ENCODE measurements at regions not wholly inside any gene's neighbourhood (a gene's known extent, or its start where the extent isn't known, plus 50 kb on each side); places are given as distances from the start of the nearest gene placed in this dataset.

- DNase-seq, result no peak
Observed at GRCh38 chr1:22221233-22221780, 78.4 kb upstream of the WNT4 start.

- DNase-seq, result no peak
Observed at GRCh38 chr1:22222723-22223122, 79.8 kb upstream of the WNT4 start.

DNA sequence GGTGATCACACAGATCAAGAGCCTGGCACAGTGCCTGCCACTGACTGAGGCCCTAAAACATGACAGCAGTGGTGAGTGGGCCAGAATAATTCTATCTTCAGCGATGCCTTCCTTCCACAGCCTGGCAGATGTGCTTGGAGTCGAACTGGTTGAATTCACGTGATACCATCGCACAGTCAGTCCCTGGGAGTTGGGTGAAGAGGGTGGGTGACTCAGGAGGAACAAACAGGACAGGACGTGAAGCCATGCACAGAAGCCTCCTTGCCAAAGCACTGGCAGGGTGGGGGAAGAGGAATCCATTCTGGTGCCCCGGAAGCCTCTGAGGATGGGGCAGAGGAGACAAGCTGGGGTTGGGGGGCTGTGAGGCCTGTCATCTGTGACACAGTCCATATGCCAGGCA is 80.3 kb upstream of the WNT4 start:
- no peak for DNase-seq

- no peak for DNase-seq
Observed at GRCh38 chr1:22224091-22224490, 81.2 kb upstream of the WNT4 start.

DNA sequence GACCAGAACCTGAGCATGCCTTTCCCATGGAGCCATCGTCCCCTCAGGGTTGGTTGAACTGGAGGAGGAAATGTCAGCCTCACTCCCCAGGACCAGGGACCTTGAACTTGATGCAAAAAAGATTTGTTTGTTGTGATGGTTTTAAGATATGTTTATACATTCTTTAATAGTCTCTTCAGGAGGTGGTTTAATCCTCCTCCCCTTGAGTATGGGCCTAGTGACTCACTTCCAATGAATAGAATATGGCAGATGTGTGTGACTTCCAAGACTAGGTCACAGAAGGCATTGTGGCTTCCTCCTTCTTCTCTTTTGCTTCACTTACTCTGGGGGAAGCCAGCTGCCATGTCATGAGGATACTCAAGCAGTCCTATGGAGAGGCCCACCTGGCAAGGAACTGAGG is 81.7 kb upstream of the WNT4 start:
- DNase-seq, result no peak

- DNase-seq, result no peak
Observed at GRCh38 chr1:22225858-22226589, 83.1 kb upstream of the WNT4 start.

DNA sequence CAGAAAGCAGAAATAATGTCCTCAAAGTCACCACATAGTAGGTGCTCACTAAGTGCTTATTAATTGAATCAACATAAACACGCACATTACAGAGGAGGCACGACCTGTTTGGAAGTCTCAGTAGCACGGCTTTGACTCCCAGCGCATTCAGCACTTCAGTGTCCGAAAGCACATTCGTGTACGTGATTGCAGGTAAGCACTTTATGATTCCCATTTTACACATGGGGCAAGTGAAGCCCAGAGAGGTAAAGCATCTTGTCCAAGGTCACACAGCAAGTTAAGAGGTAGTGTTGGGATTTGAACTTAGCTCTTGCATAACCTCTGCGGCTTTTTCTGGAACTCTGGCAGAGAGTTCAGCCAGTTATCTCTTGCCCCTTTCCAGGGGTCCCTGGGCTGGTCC is 85.2 kb upstream of the WNT4 start:
- no peak for DNase-seq

DNA sequence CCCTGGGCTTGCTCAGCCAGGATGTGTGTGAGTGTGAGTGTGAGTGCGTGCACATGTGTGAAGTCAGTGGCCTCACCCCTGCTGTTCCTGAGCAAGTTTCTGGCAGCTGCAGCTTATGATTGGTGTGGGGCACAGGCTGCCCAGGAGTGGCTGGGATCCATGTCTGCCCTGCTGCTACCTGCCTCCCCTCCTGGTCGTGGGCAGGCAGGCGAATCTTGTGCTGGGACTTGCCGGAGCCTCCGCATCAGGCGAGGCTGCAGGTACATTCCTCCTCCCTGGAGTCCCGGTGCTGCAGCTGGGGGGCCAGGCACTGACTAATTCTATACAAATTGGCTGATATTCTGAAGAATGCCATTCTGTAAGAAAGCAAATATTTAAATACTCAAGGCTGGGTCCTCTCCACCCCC is 85.6 kb upstream of the WNT4 start:
- DNase-seq, result no peak

GRCh38 chr1:22229379-22229778 is 86.5 kb upstream of the WNT4 start:
- DNase-seq, result no peak

DNA sequence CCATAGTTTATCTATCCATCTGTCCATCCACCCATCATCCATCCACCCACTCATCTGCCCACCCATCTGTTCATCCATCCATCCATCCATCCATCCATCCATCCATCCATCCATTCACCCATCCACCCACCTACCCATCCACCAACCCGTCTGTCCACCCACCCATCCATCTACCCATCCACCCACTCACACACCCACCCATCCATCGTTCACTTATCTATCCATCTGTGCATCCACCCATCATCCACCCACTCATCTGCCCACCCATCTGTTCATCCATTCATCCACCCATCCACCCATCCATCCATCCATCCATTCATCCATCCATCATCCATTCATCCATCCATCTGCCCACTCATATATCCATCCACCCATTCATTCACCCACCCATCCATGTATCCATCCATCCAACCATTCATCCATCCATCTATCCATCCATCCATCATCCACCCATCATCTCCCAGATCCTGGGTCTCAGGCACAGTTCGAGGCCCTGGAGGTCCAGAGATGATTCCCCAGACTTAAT is 88.2 kb upstream of the WNT4 start:
- DNase-seq, result no peak

DNA sequence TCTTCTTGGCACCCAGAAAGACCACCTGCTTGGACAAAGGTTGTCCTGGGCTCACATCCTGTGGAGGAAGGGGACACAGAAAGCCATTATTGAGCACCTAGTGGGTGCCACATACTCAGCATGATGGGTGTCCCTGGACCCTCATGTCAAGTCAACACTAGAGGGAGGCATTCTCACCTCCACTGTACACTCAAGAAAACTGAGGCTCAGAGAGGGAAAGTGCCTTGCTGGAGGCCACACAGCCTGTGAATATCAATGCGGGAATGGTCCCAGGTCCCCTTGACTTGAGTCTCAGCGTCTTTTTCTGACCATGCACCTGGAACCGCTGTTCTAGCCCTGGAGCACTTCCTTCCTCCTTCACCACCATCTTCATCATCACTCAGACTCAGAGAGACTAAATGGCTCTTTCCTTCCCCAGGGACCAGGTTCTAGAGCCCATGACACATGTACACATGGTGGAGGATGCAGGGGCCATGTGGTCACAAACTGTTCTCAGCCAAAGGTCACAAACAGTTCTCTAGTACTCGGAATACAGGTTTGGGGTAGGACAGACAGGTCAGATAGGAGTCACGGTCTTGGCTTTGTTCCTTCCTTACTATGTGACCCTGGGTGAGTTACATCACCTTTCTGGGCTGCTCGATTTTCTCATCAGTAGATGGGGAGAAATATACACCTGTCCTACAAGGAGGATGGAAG is 89.2 kb upstream of the WNT4 start:
- no peak for DNase-seq

GRCh38 chr1:22233222-22233621 is 90.3 kb upstream of the WNT4 start:
- no peak for DNase-seq

DNA sequence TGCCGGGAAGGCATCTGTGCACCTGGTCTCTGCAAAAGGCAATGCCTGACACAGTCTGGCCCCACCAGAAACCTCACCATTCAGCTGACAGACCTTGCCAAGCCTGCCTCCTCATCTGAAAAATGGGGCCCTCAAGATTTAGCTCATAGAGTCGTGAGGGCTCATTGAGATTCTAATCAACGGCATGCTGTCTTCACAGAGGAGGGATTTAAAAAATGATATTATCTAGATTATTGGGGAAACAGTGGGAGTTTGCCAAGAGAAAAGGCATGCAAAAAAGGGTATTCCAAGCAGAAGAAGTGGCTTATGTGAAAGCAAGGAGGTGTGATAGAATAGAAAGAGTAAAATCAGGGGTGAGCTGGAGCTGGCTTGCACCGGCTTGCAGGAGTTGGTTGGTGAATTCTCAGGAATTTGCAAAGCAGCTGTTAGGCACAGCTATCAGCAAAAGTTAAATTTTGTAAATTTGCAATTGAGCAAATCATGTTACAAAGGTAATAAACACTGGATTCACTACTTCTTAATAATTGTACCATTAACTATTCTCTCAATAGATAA is 91.7 kb upstream of the WNT4 start:
- no peak for DNase-seq

DNA sequence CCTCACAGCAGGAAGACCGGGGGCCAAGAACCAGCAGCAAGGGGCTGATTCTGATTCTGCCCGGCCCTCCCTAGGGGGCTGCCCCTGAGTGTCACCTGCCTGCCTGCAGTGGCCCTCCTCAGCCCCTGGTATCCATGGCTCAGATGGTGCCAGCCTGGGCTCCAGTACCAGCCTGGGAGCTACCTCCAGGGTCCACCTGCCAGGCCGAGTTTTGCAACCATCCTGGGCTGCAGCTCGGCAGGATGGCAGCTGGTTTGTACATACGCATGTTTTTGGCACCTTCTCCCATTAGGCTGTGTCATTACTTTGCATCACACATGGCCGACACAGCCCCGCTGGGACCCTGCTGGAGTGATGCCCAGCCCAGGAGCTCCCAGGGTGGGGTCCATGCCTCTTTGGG is 93.3 kb upstream of the WNT4 start:
- DNase-seq, result no peak

DNA sequence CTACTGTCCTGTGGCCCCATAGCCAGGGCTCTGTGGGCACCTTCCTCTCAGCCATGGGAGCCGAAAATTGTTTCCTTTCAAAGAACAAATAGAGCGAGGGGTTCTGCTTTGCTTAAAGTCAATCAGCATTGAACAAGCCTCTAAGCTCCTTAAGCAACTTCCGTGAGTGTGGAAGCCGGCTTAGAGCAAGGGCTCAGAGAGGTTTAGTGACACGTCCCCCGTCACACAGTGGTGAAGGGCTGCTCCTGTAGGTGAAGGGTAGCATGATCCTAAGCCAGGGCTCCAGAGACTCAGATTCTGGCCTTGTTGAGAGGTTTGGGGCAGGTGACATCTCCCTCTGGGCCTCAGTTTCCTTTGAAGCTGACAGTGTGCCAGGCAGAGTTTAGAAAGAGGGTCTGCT is 94.0 kb upstream of the WNT4 start:
- DNase-seq, result no peak

- no peak for DNase-seq
Observed at GRCh38 chr1:22237433-22238093, 94.7 kb upstream of the WNT4 start.

DNA sequence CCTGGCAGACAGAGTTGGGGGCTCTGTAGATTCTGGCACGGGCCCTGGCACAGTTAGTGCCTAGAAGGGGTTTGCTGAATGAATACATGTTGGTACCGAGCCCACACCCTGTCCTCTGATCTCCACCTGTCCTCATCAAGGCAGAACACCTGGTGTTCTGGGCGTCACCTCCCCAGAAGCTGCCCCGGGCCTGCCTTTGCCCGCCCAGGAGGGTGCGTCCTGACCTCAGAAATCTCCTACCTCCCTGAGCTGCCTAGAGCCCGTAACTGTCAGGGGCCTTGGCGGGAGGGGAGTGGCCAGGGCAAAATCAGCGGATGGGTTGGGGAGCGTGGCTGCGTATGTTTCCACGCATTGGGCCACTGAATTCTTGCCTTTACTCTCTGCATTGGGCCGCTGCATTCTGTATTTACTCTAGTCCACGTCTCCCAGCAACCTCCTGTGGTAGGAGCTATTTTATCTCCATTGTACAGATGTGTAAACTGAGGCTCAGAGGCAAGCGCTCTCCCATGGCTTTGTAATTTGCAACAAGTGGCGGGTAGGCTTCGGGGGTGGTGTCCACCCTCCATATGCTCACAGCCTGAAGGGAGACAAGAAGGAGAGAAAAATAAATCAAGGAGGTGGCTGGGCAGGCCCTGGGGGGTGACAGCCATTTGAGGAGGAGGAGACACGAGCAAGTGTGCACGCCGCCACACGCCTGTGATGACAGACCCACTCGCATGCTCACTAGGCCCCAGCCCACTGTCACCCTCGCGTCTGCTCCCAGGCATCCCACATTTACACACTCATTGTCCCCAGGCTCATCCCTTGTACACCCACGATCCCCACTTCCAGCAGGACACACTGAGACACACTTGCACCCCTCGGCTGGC is 95.7 kb upstream of the WNT4 start:
- DNase-seq, result no peak

DNA sequence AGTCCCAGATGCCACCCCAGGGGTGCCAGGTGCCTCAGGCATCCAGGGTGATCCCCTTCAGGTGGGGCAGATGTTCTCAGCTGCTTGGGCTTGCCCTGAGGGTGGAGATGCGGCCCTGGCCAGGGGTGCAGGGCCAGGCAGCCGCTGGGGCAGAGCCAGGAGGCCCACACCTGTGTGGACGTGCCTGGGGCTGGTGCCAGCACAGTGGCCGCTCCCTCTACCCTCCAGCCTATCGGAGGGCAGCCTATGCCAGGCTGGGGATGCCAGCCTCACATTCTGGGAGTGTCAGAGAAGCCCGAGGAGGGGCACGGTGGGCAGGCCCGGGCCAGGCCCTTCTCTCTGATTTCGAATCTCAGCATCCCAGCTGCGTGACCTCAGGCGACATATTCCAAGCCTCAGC is 96.5 kb upstream of the WNT4 start:
- no peak for DNase-seq

- DNase-seq, result no peak
Observed at GRCh38 chr1:22241250-22241649, 98.4 kb upstream of the WNT4 start.

- DNase-seq, result no peak
Observed at GRCh38 chr1:22241811-22242210, 98.9 kb upstream of the WNT4 start.

DNA sequence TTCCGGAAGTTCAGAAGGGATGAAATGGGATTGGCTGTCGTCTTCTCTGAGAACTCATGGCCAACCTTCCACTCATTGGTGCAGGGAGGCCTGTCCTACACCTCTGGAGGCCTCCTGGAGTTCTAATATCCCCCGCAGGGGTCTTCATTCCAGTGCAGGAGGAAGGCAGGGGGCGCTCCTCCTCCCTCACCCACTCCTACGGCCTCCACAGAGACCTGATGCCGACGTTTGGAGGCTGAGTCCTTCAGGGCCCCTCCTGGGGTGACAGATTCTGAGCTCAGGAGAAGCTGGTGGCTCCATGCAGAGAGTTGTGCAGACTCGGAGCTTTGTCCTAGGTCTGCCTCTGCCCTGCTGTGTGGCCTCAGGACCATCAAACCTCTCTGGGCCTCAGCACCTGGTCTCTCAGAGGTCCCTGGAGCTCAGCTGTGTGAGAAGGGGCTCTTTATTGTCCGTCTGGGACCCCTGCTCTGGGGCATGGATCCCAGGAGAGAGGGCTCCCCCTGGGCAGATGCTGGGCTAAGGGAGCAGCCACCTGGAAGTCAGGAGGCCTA is 102.3 kb upstream of the WNT4 start:
- DNase-seq, result no peak

DNA sequence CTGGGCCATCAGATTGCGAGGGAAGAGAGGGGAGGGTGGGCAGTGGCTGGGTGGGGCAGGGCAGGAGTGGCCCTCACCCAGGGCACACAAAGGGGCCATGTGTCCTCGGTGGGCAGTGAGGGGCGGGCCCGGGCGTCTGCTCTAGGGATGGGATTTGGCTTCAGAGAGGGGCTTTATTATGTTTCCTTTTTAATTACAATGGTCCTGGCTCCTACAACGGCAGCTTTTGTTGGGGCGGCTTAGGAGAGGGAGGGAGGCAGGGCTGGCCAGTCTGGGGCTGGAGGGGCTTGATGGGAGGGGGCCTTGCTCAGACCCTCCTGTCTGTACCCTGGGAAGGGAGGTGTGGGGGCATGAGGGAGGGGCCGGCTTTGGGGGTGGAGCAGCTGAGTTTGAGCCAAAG is 102.8 kb upstream of the WNT4 start:
- no peak for DNase-seq

Data from bone marrow (tissue), 2 donors.